Left lung (tissue), 4 donors: ENCODE measurements at regions not wholly inside any gene's neighbourhood (a gene's known extent, or its start where the extent isn't known, plus 50 kb on each side); places are given as distances from the start of the nearest gene placed in this dataset.
A peak's percentile ranks its signal among the peaks of the same experiment; 100 is the strongest.

Source experiments
- ATAC-seq: fragments of 200-7000 bp; cut with Tn5 transposase; one replicate; pipeline ENCODE4 v1.9.1; 2020; ENCODE audit warnings: moderate library complexity
- DNase-seq, 4 donors: peaks; one replicate each; pipeline ENCODE4 v3.0.0-alpha.2; 2013 to 2020
- H3K27ac ChIP-seq, 2 donors: fragments of 200-600 bp; sonication (generic) in 1 of 2; one replicate each; pipeline versions ENCODE4 v1.5.0 to v1.8.0; 2020 to 2021
- H3K27me3 ChIP-seq, 2 donors: fragments of 200-600 bp; sonication (generic) in 1 of 2; one replicate each; pipeline versions ENCODE4 v1.5.0 to v1.8.0; 2020 to 2021
- H3K36me3 ChIP-seq, 2 donors: fragments of 200-600 bp; sonication (generic) in 1 of 2; one replicate each; pipeline versions ENCODE4 v1.5.0 to v1.8.0; 2020 to 2021
- H3K4me1 ChIP-seq, 2 donors: fragments of 200-600 bp; one replicate each; pipeline ENCODE4 v1.8.0; 2021
- H3K4me3 ChIP-seq, 2 donors: fragments of 200-600 bp; sonication (generic) in 1 of 2; one replicate each; pipeline versions ENCODE4 v1.5.0 to v1.8.0; 2020 to 2021; ENCODE audit warnings: mild to moderate bottlenecking in 1 of 2
- H3K9me3 ChIP-seq, 2 donors: fragments of 200-600 bp; sonication (generic) in 1 of 2; one replicate each; pipeline versions ENCODE4 v1.5.0 to v1.8.0; 2020 to 2021
- CTCF ChIP-seq, 2 donors: fragments of 200-600 bp; sonication (generic) in 1 of 2; IDR thresholded peaks; one replicate each; pipeline versions ENCODE4 v1.5.0 to v1.8.0; 2021; ENCODE audit warnings: antibody characterized with exemption in 2 of 2
- intact Hi-C, 2 donors: fragments of 100-400 bp; cut with DNase I; formaldehyde crosslinking; loops; one replicate each; pipeline versions ENCODE4 v1.11.2 to v1.14.2; 2022
- donor health status: DM: no; HTN: yes; CAD: no.
- donor health status: DM: no; HTN: no; CAD: no.

GRCh38 chr3:18625085-18625484, 199.9 kb upstream of the SATB1 start:
- intact Hi-C loops, result no loop called here
- TF ChIP-seq CTCF (IDR thresholded peaks at IDR 0.05), result no peak
- DNase-seq (no peak), ATAC-seq (no peak)
- Histone ChIP-seq H3K27me3 (no peaks in the 10 kb centered on the region), H3K4me3 (no peak overlapping the region), H3K9me3 (no peaks in the 10 kb centered on the region), H3K36me3 (no peaks in the 10 kb centered on the region), H3K4me1 (no peaks in the 10 kb centered on the region), H3K27ac (no peak overlapping the region)

GRCh38 chr3:18623220-18623619, 198.1 kb upstream of the SATB1 start:
- intact Hi-C loops, result no loop called here
- DNase-seq (no peak), ATAC-seq (no peak)
- TF ChIP-seq CTCF (IDR thresholded peaks at IDR 0.05), result no peak
- H3K27me3 ChIP-seq, result no peaks in the 10 kb centered on the region
- H3K27ac ChIP-seq, result no peak overlapping the region
- H3K4me1 ChIP-seq, result no peaks in the 10 kb centered on the region
- H3K9me3 ChIP-seq, result no peaks in the 10 kb centered on the region
- H3K4me3 ChIP-seq, result no peak overlapping the region
- no peaks in the 10 kb centered on the region for H3K36me3 ChIP-seq

GRCh38 chr3:18618723-18619122, 193.6 kb upstream of the SATB1 start:
- Histone ChIP-seq H3K27ac (no peak overlapping the region), H3K4me3 (no peak overlapping the region), H3K9me3 (no peaks in the 10 kb centered on the region), H3K27me3 (no peaks in the 10 kb centered on the region), H3K4me1 (no peaks in the 10 kb centered on the region), H3K36me3 (no peaks in the 10 kb centered on the region)
- no peak for TF ChIP-seq CTCF (IDR thresholded peaks at IDR 0.05)
- no peak for DNase-seq
- no peak for ATAC-seq
- intact Hi-C loops, result no loop called here

DNA sequence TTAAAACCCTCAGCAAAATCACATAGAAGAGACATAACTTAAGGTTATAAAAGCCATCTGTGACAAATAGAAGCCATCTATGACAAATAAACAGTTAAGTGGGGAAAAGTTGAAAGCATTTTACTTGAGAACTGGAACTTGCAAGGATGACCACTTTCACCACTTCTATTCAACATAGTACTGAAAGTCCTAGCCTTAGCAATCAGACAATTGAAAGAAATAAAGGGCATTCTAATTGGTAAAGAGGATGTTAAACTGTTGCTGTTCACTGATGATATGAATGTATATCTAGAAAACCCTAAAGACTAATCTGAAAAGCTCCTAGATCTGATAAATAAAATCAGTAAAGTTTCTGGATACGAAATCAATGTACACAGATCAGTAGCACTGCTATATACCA, 186.9 kb upstream of the SATB1 start:
- H3K36me3 ChIP-seq, result no peaks in the 10 kb centered on the region
- no peak overlapping the region for H3K4me3 ChIP-seq
- no peak for ATAC-seq
- H3K27ac ChIP-seq, result no peak overlapping the region
- intact Hi-C loops, result no loop called here
- no peaks in the 10 kb centered on the region for H3K4me1 ChIP-seq
- no peak for DNase-seq
- no peak for TF ChIP-seq CTCF (IDR thresholded peaks at IDR 0.05)
- no peaks in the 10 kb centered on the region for H3K27me3 ChIP-seq
- peaks cover 0 to 5% of the 10 kb centered on the region in 2 donors for H3K9me3 ChIP-seq

GRCh38 chr3:18609187-18609586, 184.0 kb upstream of the SATB1 start:
- ATAC-seq, result peak; percentile 29
- Histone ChIP-seq H3K27ac (no peak overlapping the region), H3K36me3 (no peaks in the 10 kb centered on the region), H3K4me1 (no peaks in the 10 kb centered on the region), H3K27me3 (no peaks in the 10 kb centered on the region), H3K4me3 (no peak overlapping the region), H3K9me3 (peaks cover 0 to 5% of the 10 kb centered on the region in 2 donors)
- DNase-seq, result no peak
- intact Hi-C loops, result no loop called here
- no peak for TF ChIP-seq CTCF (IDR thresholded peaks at IDR 0.05)
